ENCODE measurements at regions not wholly inside any gene's neighbourhood (a gene's known extent, or its start where the extent isn't known, plus 50 kb on each side); places are given as distances from the start of the nearest gene placed in this dataset.
A peak's percentile ranks its signal among the peaks of the same experiment; 100 is the strongest.

- H3K36me3 ChIP-seq = no peaks in the 10 kb centered on the region
- 64 to 72% methylated on average over 5 of the region's 5 CpGs for WGBS, 2 donors
- H3K27me3 ChIP-seq = peaks cover 0 to 5% of the 10 kb centered on the region in 2 donors
- peaks cover 0 to 11% (median 0%) of the 10 kb centered on the region in 4 donors for H3K9me3 ChIP-seq
- DNase-seq (ENCODE audit: low spot score in 2 of 2) = peak; percentile 22 to 55
- no peak overlapping the region for H3K27ac ChIP-seq
- H3K4me1 ChIP-seq = no peaks in the 10 kb centered on the region
- no peak overlapping the region for H3K4me3 ChIP-seq
- TF ChIP-seq EP300 (IDR thresholded peaks at IDR 0.05) (no peak), CTCF (IDR thresholded peaks at IDR 0.05) (no peak), POLR2A (IDR thresholded peaks at IDR 0.05) (no peak)
Measured at GRCh38 chr1:53390261-53390660, 62.4 kb upstream of the LRP8 start.

GRCh38 chr1:53390736-53391135, 62.9 kb upstream of the LRP8 start:
- no peak overlapping the region for H3K4me3 ChIP-seq
- no peaks in the 10 kb centered on the region for H3K36me3 ChIP-seq
- no peak for DNase-seq (ENCODE audit: low spot score in 2 of 2)
- WGBS, 2 donors = 72 to 77% methylated on average over 8 of the region's 8 CpGs
- peaks cover 0 to 5% of the 10 kb centered on the region in 2 donors for H3K27me3 ChIP-seq
- H3K27ac ChIP-seq = no peak overlapping the region
- no peak for TF ChIP-seq POLR2A (IDR thresholded peaks at IDR 0.05)
- no peak for TF ChIP-seq CTCF (IDR thresholded peaks at IDR 0.05)
- TF ChIP-seq EP300 (IDR thresholded peaks at IDR 0.05) = no peak
- peaks cover 0 to 11% (median 0%) of the 10 kb centered on the region in 4 donors for H3K9me3 ChIP-seq
- H3K4me1 ChIP-seq = no peaks in the 10 kb centered on the region

GRCh38 chr1:53391296-53391695, 63.4 kb upstream of the LRP8 start:
- Histone ChIP-seq H3K36me3 (no peaks in the 10 kb centered on the region), H3K4me3 (no peak overlapping the region), H3K9me3 (peaks cover 0 to 11% (median 0%) of the 10 kb centered on the region in 4 donors), H3K4me1 (no peaks in the 10 kb centered on the region), H3K27me3 (peaks cover 0 to 5% of the 10 kb centered on the region in 2 donors), H3K27ac (no peak overlapping the region)
- no peak for DNase-seq (ENCODE audit: low spot score in 2 of 2)
- 84 to 88% methylated on average over 2 of the region's 2 CpGs for WGBS, 2 donors
- TF ChIP-seq CTCF (IDR thresholded peaks at IDR 0.05) = no peak
- no peak for TF ChIP-seq POLR2A (IDR thresholded peaks at IDR 0.05)
- TF ChIP-seq EP300 (IDR thresholded peaks at IDR 0.05) = no peak

GRCh38 chr1:53391982-53392381, 64.1 kb upstream of the LRP8 start:
- Histone ChIP-seq H3K36me3 (no peaks in the 10 kb centered on the region), H3K27me3 (peaks cover 0 to 10% of the 10 kb centered on the region in 2 donors), H3K27ac (no peak overlapping the region), H3K9me3 (peaks cover 0 to 5% (median 0%) of the 10 kb centered on the region in 4 donors), H3K4me1 (no peaks in the 10 kb centered on the region), H3K4me3 (no peak overlapping the region)
- TF ChIP-seq EP300 (IDR thresholded peaks at IDR 0.05) (no peak), CTCF (IDR thresholded peaks at IDR 0.05) (no peak), POLR2A (IDR thresholded peaks at IDR 0.05) (no peak)
- DNase-seq (ENCODE audit: low spot score in 2 of 2) = no peak

- no peaks in the 10 kb centered on the region for H3K4me1 ChIP-seq
- TF ChIP-seq EP300 (IDR thresholded peaks at IDR 0.05) = no peak
- no peak for TF ChIP-seq POLR2A (IDR thresholded peaks at IDR 0.05)
- no peak for TF ChIP-seq CTCF (IDR thresholded peaks at IDR 0.05)
- H3K27ac ChIP-seq = no peak overlapping the region
- DNase-seq (ENCODE audit: low spot score in 2 of 2) = no peak
- peaks cover 0 to 10% of the 10 kb centered on the region in 2 donors for H3K27me3 ChIP-seq
- peaks cover 0 to under 1% (median 0%) of the 10 kb centered on the region in 4 donors for H3K9me3 ChIP-seq
- WGBS, 2 donors = 64 to 65% methylated on average over 13 of the region's 13 CpGs
- H3K36me3 ChIP-seq = no peaks in the 10 kb centered on the region
- H3K4me3 ChIP-seq = no peak overlapping the region
Measured at GRCh38 chr1:53392460-53392859, 64.6 kb upstream of the LRP8 start.

All from tibial nerve (tissue), 4 donors.